HEK293T (cell line): ENCODE measurements at regions not wholly inside any gene's neighbourhood (a gene's known extent, or its start where the extent isn't known, plus 50 kb on each side); places are given as distances from the start of the nearest gene placed in this dataset.

ENCODE experiments used
- CTCF ChIA-PET: fragments of 350-600 bp; formaldehyde crosslinking; extraction: SDS; loops from one replicate; lab custom pipeline; 2021; ENCODE audit warnings: antibody characterized with exemption, inconsistent platforms; lab: Yijun Ruan, JAX
- POLR2A ChIA-PET: fragments of 350-600 bp; formaldehyde crosslinking; extraction: SDS; loops from one replicate; lab custom pipeline; 2020; ENCODE audit warnings: antibody characterized with exemption, inconsistent platforms; lab: Yijun Ruan, JAX
- DNase-seq: peaks from one replicate; pipeline ENCODE4 v3.0.0; 2012; ENCODE audit warnings: mixed read lengths; ENCODE audit errors: extremely low spot score
- ARNT ChIP-seq: fragments of 450-650 bp; IDR thresholded peaks from 2 replicates; pipeline ENCODE4 v1.6.1; 2017; ENCODE audit warnings: mild to moderate bottlenecking
- BHLHE40 ChIP-seq: fragments of 450-650 bp; IDR thresholded peaks from 2 replicates; pipeline ENCODE4 v1.6.1; 2016; ENCODE audit warnings: mild to moderate bottlenecking, moderate library complexity, borderline replicate concordance
- CTBP1 ChIP-seq: fragments of 450-650 bp; IDR thresholded peaks from 2 replicates; pipeline ENCODE4 v1.6.1; 2016; ENCODE audit warnings: borderline replicate concordance
- ELF4 ChIP-seq: fragments of 450-650 bp; IDR thresholded peaks from 2 replicates; pipeline ENCODE4 v1.6.1; 2017; ENCODE audit warnings: antibody characterized with exemption
- FOXA1 ChIP-seq: fragments of 450-650 bp; IDR thresholded peaks from 2 replicates; pipeline ENCODE4 v1.6.1; 2016; ENCODE audit warnings: mild to moderate bottlenecking
- FOXK2 ChIP-seq: fragments of 450-650 bp; IDR thresholded peaks from 2 replicates; pipeline ENCODE4 v1.6.1; 2016; ENCODE audit warnings: mild to moderate bottlenecking
- FOXM1 ChIP-seq: fragments of 450-650 bp; IDR thresholded peaks from 2 replicates; pipeline ENCODE4 v1.6.1; 2017; ENCODE audit warnings: mild to moderate bottlenecking, borderline replicate concordance
- HDGF ChIP-seq: fragments of 450-650 bp; IDR thresholded peaks from 2 replicates; pipeline ENCODE4 v1.6.1; 2017; ENCODE audit warnings: antibody characterized with exemption, borderline replicate concordance
- L3MBTL2 ChIP-seq: fragments of 450-650 bp; conservative IDR thresholded peaks from 2 replicates; pipeline ENCODE4 v1.6.1; 2016; ENCODE audit warnings: mild to moderate bottlenecking
- LEF1 ChIP-seq: fragments of 450-650 bp; IDR thresholded peaks from 2 replicates; pipeline ENCODE4 v1.6.1; 2017; ENCODE audit warnings: mild to moderate bottlenecking, borderline replicate concordance
- NFRKB ChIP-seq: fragments of 450-650 bp; IDR thresholded peaks from 2 replicates; pipeline ENCODE4 v1.6.1; 2016; ENCODE audit warnings: mild to moderate bottlenecking, moderate library complexity
- SP1 ChIP-seq: fragments of 450-650 bp; IDR thresholded peaks from 2 replicates; pipeline ENCODE4 v1.6.1; 2017
- ZNF384 ChIP-seq: fragments of 450-650 bp; IDR thresholded peaks from 2 replicates; pipeline ENCODE4 v1.6.1; 2016

GRCh38 chr4:89175611-89176010, 64.3 kb downstream of the TIGD2 start:
- CTCF ChIA-PET: no interaction called here
- POLR2A ChIA-PET: no interaction called here
- TF ChIP-seq L3MBTL2 (no peak), FOXA1 (no peak)
- no peak for DNase-seq

DNA sequence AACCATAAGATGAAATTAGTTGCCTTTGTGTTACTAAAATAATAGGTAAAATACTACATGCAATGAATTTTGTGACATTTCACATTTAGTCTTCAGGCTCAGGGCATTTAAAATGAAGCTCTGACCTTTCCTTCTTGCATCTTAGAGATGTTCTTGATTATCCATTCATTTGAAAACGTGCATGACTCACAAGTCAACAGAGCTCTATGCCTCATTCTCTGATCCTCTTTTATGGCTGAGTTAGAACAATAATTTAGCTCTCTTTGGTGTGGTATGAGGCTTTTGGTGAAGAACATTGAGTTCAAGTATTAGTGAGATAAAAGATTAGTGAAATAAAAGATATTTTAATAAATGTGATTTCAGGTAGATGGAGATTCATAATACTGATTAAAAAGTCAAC, 66.5 kb downstream of the TIGD2 start:
- no peak for DNase-seq
- POLR2A ChIA-PET: no interaction called here
- TF ChIP-seq L3MBTL2 (no peak), ARNT (no peak), BHLHE40 (no peak), ELF4 (no peak), ZNF384 (no peak), SP1 (no peak), LEF1 (no peak)
- CTCF ChIA-PET: no interaction called here

- POLR2A ChIA-PET: no interaction called here
- CTCF ChIA-PET: no interaction called here
- no peak for DNase-seq
- TF ChIP-seq NFRKB: no peak
- TF ChIP-seq SP1: no peak
- no peak for TF ChIP-seq FOXK2
- no peak for TF ChIP-seq BHLHE40
- TF ChIP-seq ZNF384: no peak
- no peak for TF ChIP-seq CTBP1
- TF ChIP-seq FOXM1: no peak
- no peak for TF ChIP-seq HDGF
Measured at GRCh38 chr4:89184407-89184806, 73.1 kb downstream of the TIGD2 start.
